GM12878 (cell line): ENCODE measurements at regions not wholly inside any gene's neighbourhood (a gene's known extent, or its start where the extent isn't known, plus 50 kb on each side); places are given as distances from the start of the nearest gene placed in this dataset.
A peak's percentile ranks its signal among the peaks of the same experiment; 100 is the strongest.

Experiments
- BMI1 ChIP-seq: fragments of 450-650 bp; IDR thresholded peaks from 2 replicates; pipeline ENCODE4 v1.6.1; 2016; ENCODE audit warnings: mild to moderate bottlenecking, moderate library complexity, borderline replicate concordance
- EP300 ChIP-seq, 2 experiments: fragments of 150-350 bp in 1 of 2; IDR thresholded peaks; 2 replicates each; pipeline ENCODE4 v1.6.1; 2011 to 2012; ENCODE audit warnings: low read depth in 2 of 2, low read length in 2 of 2, borderline replicate concordance in 1 of 2, improper control_type of control experiment in 1 of 2, inconsistent platforms in 1 of 2; ENCODE audit not compliant: control insufficient read depth in 1 of 2
- JUND ChIP-seq: IDR thresholded peaks from 2 replicates; pipeline ENCODE4 v1.6.1; 2012; ENCODE audit warnings: low read depth, mild to moderate bottlenecking, low read length, improper control_type of control experiment, moderate library complexity
- NFIC ChIP-seq: IDR thresholded peaks from 2 replicates; pipeline ENCODE4 v1.6.1; 2012; ENCODE audit warnings: low read depth, mild to moderate bottlenecking, inconsistent platforms, low read length, moderate library complexity
- NR2C2 ChIP-seq: IDR thresholded peaks from 2 replicates; pipeline ENCODE4 v1.6.1; 2011; ENCODE audit warnings: borderline replicate concordance, low read depth; ENCODE audit not compliant: control insufficient read depth, insufficient read length
- PAX5 ChIP-seq: IDR thresholded peaks from 2 replicates; pipeline ENCODE4 v1.6.1; 2011; ENCODE audit warnings: low read depth, low read length, borderline replicate concordance
- STAT3 ChIP-seq: IDR thresholded peaks from 2 replicates; pipeline ENCODE4 v1.6.1; 2011; ENCODE audit warnings: low read depth, low read length, improper control_type of control experiment
- WRNIP1 ChIP-seq: IDR thresholded peaks from 2 replicates; pipeline ENCODE4 v1.6.1; 2011; ENCODE audit warnings: low read depth, low read length, improper control_type of control experiment, borderline replicate concordance
- ZZZ3 ChIP-seq: IDR thresholded peaks from 2 replicates; pipeline ENCODE4 v1.6.1; 2011; ENCODE audit warnings: low read depth; ENCODE audit not compliant: control insufficient read depth, insufficient read length
- TF ChIP-seq, protein P1 (sequence below): IDR thresholded peaks from 2 replicates; pipeline ENCODE4 v1.6.1; 2012; ENCODE audit warnings: low read depth, low read length, improper control_type of control experiment
- TF ChIP-seq, protein P2 (sequence below), 3 experiments: IDR thresholded peaks in 2 of 3; conservative IDR thresholded peaks in 1 of 3; 2 replicates each; pipeline ENCODE4 v1.5.1; 2011; ENCODE audit warnings: low read depth in 3 of 3, low read length in 3 of 3, mild to moderate bottlenecking in 3 of 3, control low read depth in 2 of 3, moderate library complexity in 2 of 3, inconsistent platforms in 1 of 3, mixed read lengths in 1 of 3; ENCODE audit not compliant: control insufficient read depth in 2 of 3, insufficient read depth in 1 of 3; ENCODE audit errors: extremely low read depth in 1 of 3
- TF ChIP-seq, protein P3 (sequence below): fragments of 450-650 bp; IDR thresholded peaks from 2 replicates; pipeline ENCODE4 v1.6.1; 2017; ENCODE audit warnings: mild to moderate bottlenecking, low read depth, inconsistent platforms; ENCODE audit not compliant: poor library complexity, severe bottlenecking
- TF ChIP-seq, protein P4 (sequence below): fragments of 150-350 bp; IDR thresholded peaks from 2 replicates; pipeline ENCODE4 v1.6.1; 2016; ENCODE audit warnings: low read depth, low read length
- TF ChIP-seq, protein P5 (sequence below): fragments of 450-650 bp; formaldehyde crosslinking; IDR thresholded peaks from 2 replicates; pipeline ENCODE4 v1.4.0; 2022; ENCODE audit warnings: mild to moderate bottlenecking, moderate library complexity

DNA sequence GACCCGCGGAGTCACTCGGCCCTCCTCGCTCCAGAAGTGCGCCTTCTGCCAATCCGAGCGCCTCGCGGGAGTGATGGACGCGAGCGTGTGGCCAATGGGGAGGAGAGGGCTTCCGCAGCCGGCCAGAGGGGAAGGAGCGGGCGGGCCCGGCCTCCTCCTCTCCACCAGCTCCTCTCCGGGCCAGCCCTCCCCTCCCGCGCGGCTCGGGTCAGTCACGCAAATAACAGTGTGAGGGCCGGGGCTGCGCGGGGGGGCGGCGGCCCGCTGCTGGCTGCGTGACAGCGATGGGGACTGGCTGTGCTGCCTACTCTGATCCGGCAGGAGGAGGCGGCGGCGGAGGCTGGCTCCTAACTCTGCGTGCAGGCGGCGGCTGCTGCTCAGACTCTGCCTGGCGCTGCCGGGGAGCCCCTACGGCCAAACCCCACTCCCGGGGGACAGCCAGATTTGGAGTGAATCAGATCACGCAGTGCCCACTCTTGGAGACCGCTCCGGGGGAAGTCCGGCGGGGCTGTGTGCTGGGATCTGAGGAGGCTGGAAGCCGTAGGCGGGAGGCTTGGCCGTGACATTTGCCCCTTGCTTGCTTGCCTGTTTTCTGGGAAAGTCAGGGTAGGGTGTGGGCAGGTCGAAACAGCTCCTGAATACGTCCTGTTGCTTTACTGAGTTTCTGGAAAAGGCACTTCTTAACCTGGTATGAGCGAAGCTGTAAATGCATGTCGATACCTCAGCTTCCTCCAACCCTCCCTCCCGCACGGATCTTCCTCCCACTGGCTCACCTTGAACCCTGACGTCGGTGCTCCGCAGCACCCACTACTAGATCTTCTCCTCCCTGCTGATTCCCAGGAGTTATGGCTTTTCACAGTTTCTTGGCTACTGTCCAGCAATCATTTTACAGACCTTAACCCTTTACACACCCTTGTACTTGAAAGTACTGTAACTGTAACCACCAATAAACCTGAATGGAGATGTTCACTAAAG lies 97.9 kb upstream of the SERTAD2 start (continued):
- TF ChIP-seq, protein P1, sequence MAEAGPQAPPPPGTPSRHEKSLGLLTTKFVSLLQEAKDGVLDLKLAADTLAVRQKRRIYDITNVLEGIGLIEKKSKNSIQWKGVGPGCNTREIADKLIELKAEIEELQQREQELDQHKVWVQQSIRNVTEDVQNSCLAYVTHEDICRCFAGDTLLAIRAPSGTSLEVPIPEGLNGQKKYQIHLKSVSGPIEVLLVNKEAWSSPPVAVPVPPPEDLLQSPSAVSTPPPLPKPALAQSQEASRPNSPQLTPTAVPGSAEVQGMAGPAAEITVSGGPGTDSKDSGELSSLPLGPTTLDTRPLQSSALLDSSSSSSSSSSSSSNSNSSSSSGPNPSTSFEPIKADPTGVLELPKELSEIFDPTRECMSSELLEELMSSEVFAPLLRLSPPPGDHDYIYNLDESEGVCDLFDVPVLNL = no peak
- TF ChIP-seq STAT3 = no peak
- peak in 1 of 2 experiments; percentile 43; a peak in 1 of 4 replicates for TF ChIP-seq EP300 (IDR thresholded peaks at IDR 0.05; ENCODE audit: borderline replicate concordance in 1 of 2, control insufficient read depth in 1 of 2, low read depth in 2 of 2, low read length in 2 of 2)
- TF ChIP-seq PAX5 = peak; percentile 62; the same call in 1 of the 2 replicates
- no peak for TF ChIP-seq JUND
- TF ChIP-seq, protein P2, sequence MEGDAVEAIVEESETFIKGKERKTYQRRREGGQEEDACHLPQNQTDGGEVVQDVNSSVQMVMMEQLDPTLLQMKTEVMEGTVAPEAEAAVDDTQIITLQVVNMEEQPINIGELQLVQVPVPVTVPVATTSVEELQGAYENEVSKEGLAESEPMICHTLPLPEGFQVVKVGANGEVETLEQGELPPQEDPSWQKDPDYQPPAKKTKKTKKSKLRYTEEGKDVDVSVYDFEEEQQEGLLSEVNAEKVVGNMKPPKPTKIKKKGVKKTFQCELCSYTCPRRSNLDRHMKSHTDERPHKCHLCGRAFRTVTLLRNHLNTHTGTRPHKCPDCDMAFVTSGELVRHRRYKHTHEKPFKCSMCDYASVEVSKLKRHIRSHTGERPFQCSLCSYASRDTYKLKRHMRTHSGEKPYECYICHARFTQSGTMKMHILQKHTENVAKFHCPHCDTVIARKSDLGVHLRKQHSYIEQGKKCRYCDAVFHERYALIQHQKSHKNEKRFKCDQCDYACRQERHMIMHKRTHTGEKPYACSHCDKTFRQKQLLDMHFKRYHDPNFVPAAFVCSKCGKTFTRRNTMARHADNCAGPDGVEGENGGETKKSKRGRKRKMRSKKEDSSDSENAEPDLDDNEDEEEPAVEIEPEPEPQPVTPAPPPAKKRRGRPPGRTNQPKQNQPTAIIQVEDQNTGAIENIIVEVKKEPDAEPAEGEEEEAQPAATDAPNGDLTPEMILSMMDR (IDR thresholded peaks at IDR 0.05 in 2 of 3, conservative IDR thresholded peaks at IDR 0.05 in 1 of 3; ENCODE audit: control insufficient read depth in 2 of 3, extremely low read depth in 1 of 3, insufficient read depth in 1 of 3, low read depth in 3 of 3, low read length in 3 of 3) = peak in 1 of 3 experiments; percentile 27; a peak in 2 of 6 replicates
- TF ChIP-seq, protein P3, sequence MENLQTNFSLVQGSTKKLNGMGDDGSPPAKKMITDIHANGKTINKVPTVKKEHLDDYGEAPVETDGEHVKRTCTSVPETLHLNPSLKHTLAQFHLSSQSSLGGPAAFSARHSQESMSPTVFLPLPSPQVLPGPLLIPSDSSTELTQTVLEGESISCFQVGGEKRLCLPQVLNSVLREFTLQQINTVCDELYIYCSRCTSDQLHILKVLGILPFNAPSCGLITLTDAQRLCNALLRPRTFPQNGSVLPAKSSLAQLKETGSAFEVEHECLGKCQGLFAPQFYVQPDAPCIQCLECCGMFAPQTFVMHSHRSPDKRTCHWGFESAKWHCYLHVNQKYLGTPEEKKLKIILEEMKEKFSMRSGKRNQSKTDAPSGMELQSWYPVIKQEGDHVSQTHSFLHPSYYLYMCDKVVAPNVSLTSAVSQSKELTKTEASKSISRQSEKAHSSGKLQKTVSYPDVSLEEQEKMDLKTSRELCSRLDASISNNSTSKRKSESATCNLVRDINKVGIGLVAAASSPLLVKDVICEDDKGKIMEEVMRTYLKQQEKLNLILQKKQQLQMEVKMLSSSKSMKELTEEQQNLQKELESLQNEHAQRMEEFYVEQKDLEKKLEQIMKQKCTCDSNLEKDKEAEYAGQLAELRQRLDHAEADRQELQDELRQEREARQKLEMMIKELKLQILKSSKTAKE = no peak
- no peak for TF ChIP-seq ZZZ3
- no peak for TF ChIP-seq BMI1
- TF ChIP-seq NFIC = no peak
- TF ChIP-seq WRNIP1 = no peak
- no peak for TF ChIP-seq NR2C2
- TF ChIP-seq, protein P4, sequence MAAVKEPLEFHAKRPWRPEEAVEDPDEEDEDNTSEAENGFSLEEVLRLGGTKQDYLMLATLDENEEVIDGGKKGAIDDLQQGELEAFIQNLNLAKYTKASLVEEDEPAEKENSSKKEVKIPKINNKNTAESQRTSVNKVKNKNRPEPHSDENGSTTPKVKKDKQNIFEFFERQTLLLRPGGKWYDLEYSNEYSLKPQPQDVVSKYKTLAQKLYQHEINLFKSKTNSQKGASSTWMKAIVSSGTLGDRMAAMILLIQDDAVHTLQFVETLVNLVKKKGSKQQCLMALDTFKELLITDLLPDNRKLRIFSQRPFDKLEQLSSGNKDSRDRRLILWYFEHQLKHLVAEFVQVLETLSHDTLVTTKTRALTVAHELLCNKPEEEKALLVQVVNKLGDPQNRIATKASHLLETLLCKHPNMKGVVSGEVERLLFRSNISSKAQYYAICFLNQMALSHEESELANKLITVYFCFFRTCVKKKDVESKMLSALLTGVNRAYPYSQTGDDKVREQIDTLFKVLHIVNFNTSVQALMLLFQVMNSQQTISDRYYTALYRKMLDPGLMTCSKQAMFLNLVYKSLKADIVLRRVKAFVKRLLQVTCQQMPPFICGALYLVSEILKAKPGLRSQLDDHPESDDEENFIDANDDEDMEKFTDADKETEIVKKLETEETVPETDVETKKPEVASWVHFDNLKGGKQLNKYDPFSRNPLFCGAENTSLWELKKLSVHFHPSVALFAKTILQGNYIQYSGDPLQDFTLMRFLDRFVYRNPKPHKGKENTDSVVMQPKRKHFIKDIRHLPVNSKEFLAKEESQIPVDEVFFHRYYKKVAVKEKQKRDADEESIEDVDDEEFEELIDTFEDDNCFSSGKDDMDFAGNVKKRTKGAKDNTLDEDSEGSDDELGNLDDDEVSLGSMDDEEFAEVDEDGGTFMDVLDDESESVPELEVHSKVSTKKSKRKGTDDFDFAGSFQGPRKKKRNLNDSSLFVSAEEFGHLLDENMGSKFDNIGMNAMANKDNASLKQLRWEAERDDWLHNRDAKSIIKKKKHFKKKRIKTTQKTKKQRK = 0 out of 2 replicates have a peak, but pooled peaks have one; percentile 4
- TF ChIP-seq, protein P5, sequence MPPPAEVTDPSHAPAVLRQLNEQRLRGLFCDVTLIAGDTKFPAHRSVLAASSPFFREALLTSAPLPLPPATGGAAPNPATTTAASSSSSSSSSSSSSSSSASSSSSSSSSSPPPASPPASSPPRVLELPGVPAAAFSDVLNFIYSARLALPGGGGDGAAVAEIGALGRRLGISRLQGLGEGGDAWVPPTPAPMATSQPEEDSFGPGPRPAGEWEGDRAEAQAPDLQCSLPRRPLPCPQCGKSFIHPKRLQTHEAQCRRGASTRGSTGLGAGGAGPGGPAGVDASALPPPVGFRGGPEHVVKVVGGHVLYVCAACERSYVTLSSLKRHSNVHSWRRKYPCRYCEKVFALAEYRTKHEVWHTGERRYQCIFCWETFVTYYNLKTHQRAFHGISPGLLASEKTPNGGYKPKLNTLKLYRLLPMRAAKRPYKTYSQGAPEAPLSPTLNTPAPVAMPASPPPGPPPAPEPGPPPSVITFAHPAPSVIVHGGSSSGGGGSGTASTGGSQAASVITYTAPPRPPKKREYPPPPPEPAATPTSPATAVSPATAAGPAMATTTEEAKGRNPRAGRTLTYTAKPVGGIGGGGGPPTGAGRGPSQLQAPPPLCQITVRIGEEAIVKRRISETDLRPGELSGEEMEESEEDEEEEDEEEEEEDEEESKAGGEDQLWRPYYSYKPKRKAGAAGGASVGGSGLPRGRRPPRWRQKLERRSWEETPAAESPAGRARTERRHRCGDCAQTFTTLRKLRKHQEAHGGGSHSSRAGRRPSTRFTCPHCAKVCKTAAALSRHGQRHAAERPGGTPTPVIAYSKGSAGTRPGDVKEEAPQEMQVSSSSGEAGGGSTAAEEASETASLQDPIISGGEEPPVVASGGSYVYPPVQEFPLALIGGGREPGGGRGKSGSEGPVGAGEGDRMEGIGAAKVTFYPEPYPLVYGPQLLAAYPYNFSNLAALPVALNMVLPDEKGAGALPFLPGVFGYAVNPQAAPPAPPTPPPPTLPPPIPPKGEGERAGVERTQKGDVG (CRISPR knock-in tag) = no peak
